T-cell (primary cell): ENCODE measurements at regions not wholly inside any gene's neighbourhood (a gene's known extent, or its start where the extent isn't known, plus 50 kb on each side); places are given as distances from the start of the nearest gene placed in this dataset.
"Not testable (repeated sequence)": the region's sequence is repeated elsewhere in the genome, so short reads cannot be mapped to it uniquely, and the experiment has no call there.

Experiments used
- ATAC-seq, 4 experiments: fragments of 200-7000 bp in 3 of 4; fragments of 150-1000 bp in 1 of 4; cut with Tn5 transposase; replicated peaks in 1 of 4; 1 replicate in 3 of 4; 2 replicates in 1 of 4; pipeline ENCODE4 v1.10.0; 2021; ENCODE audit warnings: moderate library complexity in 3 of 4, mild to moderate bottlenecking in 2 of 4, moderate number of reproducible peaks in 1 of 4
- CTCF ChIA-PET, 2 donors: fragments of 300-600 bp; sonication (Branson Sonifier 250); formaldehyde crosslinking; loops; one replicate each; lab custom pipeline; 2022; ENCODE audit warnings: antibody characterized with exemption in 2 of 2; lab: Charles Lee
- POLR2A ChIA-PET, 2 donors: fragments of 300-600 bp; sonication (Branson Sonifier 250); formaldehyde crosslinking; loops; one replicate each; lab custom pipeline; 2022; ENCODE audit warnings: antibody characterized with exemption in 2 of 2; lab: Charles Lee
- DNase-seq, 35 experiments: peaks; one replicate each; pipeline versions ENCODE4 v3.0.0 to v3.0.0-alpha.2; 2013 to 2023
- H3K27ac ChIP-seq: one replicate; pipeline ENCODE4 v1.5.1; 2013; ENCODE audit warnings: low read length
- H3K27me3 ChIP-seq, 2 experiments: replicated peaks in 1 of 2; 1 replicate in 1 of 2; 2 replicates in 1 of 2; pipeline versions ENCODE4 v1.6.1 to v1.7.0; 2013; ENCODE audit warnings: low read length in 1 of 2, mixed read lengths in 1 of 2; ENCODE audit not compliant: control insufficient read depth in 2 of 2, insufficient read depth in 2 of 2; ENCODE audit errors: extremely low read depth in 1 of 2
- H3K36me3 ChIP-seq, 2 donors: 1 replicate in 1 of 2; 2 replicates in 1 of 2; pipeline versions ENCODE4 v1.6.1 to v1.7.0; 2013; ENCODE audit warnings: low read length in 1 of 2; ENCODE audit not compliant: control insufficient read depth in 2 of 2, insufficient read depth in 1 of 2; ENCODE audit errors: extremely low read depth in 1 of 2
- H3K4me1 ChIP-seq, 2 experiments: 1 replicate in 1 of 2; 2 replicates in 1 of 2; pipeline versions ENCODE4 v1.6.1 to v1.7.0; 2013; ENCODE audit warnings: low read length in 2 of 2, mixed read lengths in 1 of 2; ENCODE audit not compliant: insufficient read depth in 2 of 2, control insufficient read depth in 1 of 2; ENCODE audit errors: extremely low read depth in 1 of 2
- H3K4me3 ChIP-seq, 2 donors: 1 replicate in 1 of 2; 2 replicates in 1 of 2; pipeline versions ENCODE4 v1.5.1 to v1.7.0; 2013; ENCODE audit warnings: mild to moderate bottlenecking in 2 of 2, low read length in 1 of 2, moderate library complexity in 1 of 2; ENCODE audit not compliant: control insufficient read depth in 1 of 2; ENCODE audit errors: extremely low read depth in 1 of 2
- H3K9me3 ChIP-seq: 2 replicates; pipeline ENCODE4 v1.7.0; 2013
- H3K27ac Mint-ChIP-seq, 2 donors: one replicate each; pipeline ENCODE4 v1.8.0; 2020 to 2021; ENCODE audit warnings: mild to moderate bottlenecking in 2 of 2, mixed read lengths in 2 of 2
- H3K27me3 Mint-ChIP-seq, 2 donors: one replicate each; pipeline ENCODE4 v1.8.0; 2021 to 2022; ENCODE audit warnings: mixed read lengths in 2 of 2
- H3K36me3 Mint-ChIP-seq: one replicate; pipeline ENCODE4 v1.8.0; 2021; ENCODE audit warnings: mixed read lengths
- H3K4me1 Mint-ChIP-seq, 3 donors: one replicate each; pipeline ENCODE4 v1.8.0; 2020 to 2022; ENCODE audit warnings: mixed read lengths in 3 of 3, mild to moderate bottlenecking in 1 of 3
- H3K4me3 Mint-ChIP-seq, 3 donors: one replicate each; pipeline ENCODE4 v1.8.0; 2020 to 2022; ENCODE audit warnings: mild to moderate bottlenecking in 3 of 3, mixed read lengths in 3 of 3, moderate library complexity in 3 of 3
- H3K9me3 Mint-ChIP-seq, 3 donors: one replicate each; pipeline ENCODE4 v1.8.0; 2020 to 2022; ENCODE audit warnings: mixed read lengths in 3 of 3
- WGBS: methylation state at CpG from one replicate; pipeline ENCODE4 v1.1.5; 2013; ENCODE audit warnings: missing lambda C conversion rate; ENCODE audit not compliant: insufficient coverage; 5-methylcytosine and 5-hydroxymethylcytosine counted together

DNA sequence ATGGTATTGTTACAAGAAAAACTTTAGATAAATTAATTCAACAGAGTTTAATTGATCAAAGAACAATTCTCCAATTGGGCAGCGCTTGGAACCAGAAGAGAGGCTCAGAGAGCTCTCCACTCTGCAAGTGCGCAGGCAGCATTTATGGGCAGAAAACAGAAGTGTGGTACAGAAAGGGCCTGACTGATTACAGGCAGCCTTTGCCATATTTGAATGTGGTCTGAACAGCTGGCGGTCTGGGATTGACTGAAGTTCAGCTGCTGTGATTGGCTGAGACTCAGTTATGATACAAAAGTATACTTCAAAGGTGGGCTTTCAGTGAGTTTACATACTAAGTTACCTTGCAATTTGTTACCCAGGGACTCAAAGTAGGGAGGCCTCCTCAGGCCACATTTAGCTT, 301.3 kb upstream of the ID2 start:
- Mint-ChIP-seq H3K4me3 (no peak overlapping the region), H3K27ac (no peak overlapping the region), H3K9me3 (no peaks in the 10 kb centered on the region), H3K27me3 (no peaks in the 10 kb centered on the region), H3K4me1 (peaks cover 12 to 48% (median 31%) of the 10 kb centered on the region in 3 donors), H3K36me3 (no peaks in the 10 kb centered on the region)
- POLR2A ChIA-PET: interaction anchor here in 1 of 2 donors (0.5 kb wide), 1 partner anchor 172 kb away, joined by 3 read pairs; no protein-coding TSS in a partner anchor
- H3K4me3 ChIP-seq: no peak overlapping the region
- peaks cover 5 to 11% of the 10 kb centered on the region in 2 experiments for H3K4me1 ChIP-seq
- no peak overlapping the region for H3K27ac ChIP-seq
- no peak for DNase-seq
- no peaks in the 10 kb centered on the region for H3K9me3 ChIP-seq
- CTCF ChIA-PET: interaction anchor here in 1 of 2 donors (0.6 kb wide), 1 partner anchor 10 kb away, joined by 4 read pairs; no protein-coding TSS in a partner anchor
- 100% methylated on average over 3 of the region's 3 CpGs for WGBS
- no peak for ATAC-seq
- H3K36me3 ChIP-seq: no peaks in the 10 kb centered on the region
- H3K27me3 ChIP-seq: no peaks in the 10 kb centered on the region

DNA sequence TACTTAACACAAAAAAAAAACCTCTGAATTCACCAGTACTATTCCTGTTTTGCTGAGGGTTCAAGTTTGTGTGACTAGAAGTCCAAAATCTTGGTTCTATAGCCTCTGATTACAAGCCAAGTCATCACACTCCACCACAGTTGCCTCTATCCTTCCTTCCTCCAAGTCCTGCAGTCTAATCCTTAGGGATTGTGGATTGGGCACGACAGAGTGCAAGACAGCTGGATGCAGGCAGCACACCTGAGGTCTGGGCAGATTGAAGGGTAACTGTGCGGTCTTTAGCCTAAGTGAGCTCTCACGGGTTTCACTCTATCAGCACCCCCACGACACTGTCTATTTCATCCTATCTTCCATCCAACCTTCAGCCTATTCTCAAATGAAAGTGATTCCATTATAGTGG, 299.4 kb upstream of the ID2 start:
- no peak overlapping the region for H3K4me3 ChIP-seq
- no peaks in the 10 kb centered on the region for H3K36me3 ChIP-seq
- no CpG with 5 or more reads among the region's 4 CpGs for WGBS
- H3K9me3 Mint-ChIP-seq: no peaks in the 10 kb centered on the region
- no peak overlapping the region for H3K27ac ChIP-seq
- H3K27me3 Mint-ChIP-seq: no peaks in the 10 kb centered on the region
- ATAC-seq (no peak), DNase-seq (no peak)
- no peak overlapping the region for H3K27ac Mint-ChIP-seq
- no peaks in the 10 kb centered on the region for H3K9me3 ChIP-seq
- H3K4me1 ChIP-seq: peaks cover 0 to 4% of the 10 kb centered on the region in 2 experiments
- ChIA-PET CTCF (no interaction called here), POLR2A (interaction anchor here in 1 of 2 donors (0.6 kb wide), 1 partner anchor 92 kb away, joined by 5 read pairs; no protein-coding TSS in a partner anchor)
- peaks cover 12 to 38% (median 22%) of the 10 kb centered on the region in 3 donors for H3K4me1 Mint-ChIP-seq
- no peaks in the 10 kb centered on the region for H3K27me3 ChIP-seq
- no peaks in the 10 kb centered on the region for H3K36me3 Mint-ChIP-seq
- no peak overlapping the region for H3K4me3 Mint-ChIP-seq

DNA sequence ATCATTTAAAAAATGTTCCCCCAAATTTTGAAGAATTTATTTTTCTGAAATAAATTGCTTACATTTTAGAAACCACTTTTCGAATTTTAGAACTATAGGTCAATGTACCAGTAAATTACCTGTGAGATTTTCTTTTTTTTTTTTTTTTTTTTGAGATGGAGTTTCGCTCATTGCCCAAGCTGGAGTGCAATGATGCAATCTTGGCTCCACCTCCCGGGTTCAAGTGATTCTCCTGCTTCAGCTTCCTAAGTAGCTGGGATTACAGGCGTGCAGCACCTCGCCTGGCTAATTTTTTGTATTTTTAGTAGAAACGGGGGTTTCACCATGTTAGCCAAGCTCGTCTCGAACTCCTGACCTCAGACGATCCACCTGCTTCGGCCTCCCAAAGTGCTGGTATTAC, 295.1 kb upstream of the ID2 start:
- H3K4me3 Mint-ChIP-seq, H3K27me3 Mint-ChIP-seq, H3K36me3 ChIP-seq, H3K27me3 ChIP-seq, CTCF ChIA-PET, H3K4me1 ChIP-seq, H3K27ac Mint-ChIP-seq, H3K27ac ChIP-seq, H3K9me3 Mint-ChIP-seq, H3K9me3 ChIP-seq, ATAC-seq, H3K36me3 Mint-ChIP-seq, DNase-seq, H3K4me3 ChIP-seq: not testable (repeated sequence)
- POLR2A ChIA-PET: interaction anchor here (0.6 kb wide), 2 partner anchors 64 to 72 kb away, joined by 3 to 4 read pairs; no protein-coding TSS in a partner anchor
- peaks cover 5 to 15% (median 6%) of the 10 kb centered on the region in 3 donors for H3K4me1 Mint-ChIP-seq
- 100% methylated on average over 3 of the region's 10 CpGs for WGBS

DNA sequence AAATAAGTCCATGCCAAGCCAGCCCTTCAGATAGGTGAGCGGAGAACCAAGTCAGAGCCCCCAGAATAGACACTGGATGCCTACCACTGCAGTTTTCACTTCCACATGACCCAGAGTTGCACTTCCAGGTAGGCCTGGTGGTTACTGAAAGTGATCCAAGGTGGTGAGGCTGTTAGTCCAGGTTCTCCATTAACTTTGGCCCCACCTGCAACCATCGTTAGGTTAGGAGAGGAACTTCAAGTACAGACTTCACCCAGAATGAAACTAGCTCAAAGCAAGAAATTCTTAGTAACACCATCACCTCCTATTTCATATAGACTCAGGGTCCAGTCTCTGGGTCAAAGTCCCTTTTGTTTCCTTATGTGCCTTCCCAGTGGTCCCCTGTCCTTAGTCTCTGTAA, 293.1 kb upstream of the ID2 start:
- H3K36me3 ChIP-seq: no peaks in the 10 kb centered on the region
- no peak overlapping the region for H3K4me3 Mint-ChIP-seq
- no peak overlapping the region for H3K4me3 ChIP-seq
- no peaks in the 10 kb centered on the region for H3K27me3 ChIP-seq
- peaks cover 5 to 11% (median 6%) of the 10 kb centered on the region in 3 donors for H3K4me1 Mint-ChIP-seq
- H3K9me3 Mint-ChIP-seq: no peaks in the 10 kb centered on the region
- peaks cover 7% of the 10 kb centered on the region for H3K36me3 Mint-ChIP-seq
- no peaks in the 10 kb centered on the region for H3K27me3 Mint-ChIP-seq
- no peaks in the 10 kb centered on the region for H3K4me1 ChIP-seq
- ATAC-seq (no peak), DNase-seq (no peak)
- H3K9me3 ChIP-seq: no peaks in the 10 kb centered on the region
- no peak overlapping the region for H3K27ac Mint-ChIP-seq
- CTCF ChIA-PET: no interaction called here
- no CpG with 5 or more reads among the region's 2 CpGs for WGBS
- POLR2A ChIA-PET: no interaction called here
- H3K27ac ChIP-seq: no peak overlapping the region

DNA sequence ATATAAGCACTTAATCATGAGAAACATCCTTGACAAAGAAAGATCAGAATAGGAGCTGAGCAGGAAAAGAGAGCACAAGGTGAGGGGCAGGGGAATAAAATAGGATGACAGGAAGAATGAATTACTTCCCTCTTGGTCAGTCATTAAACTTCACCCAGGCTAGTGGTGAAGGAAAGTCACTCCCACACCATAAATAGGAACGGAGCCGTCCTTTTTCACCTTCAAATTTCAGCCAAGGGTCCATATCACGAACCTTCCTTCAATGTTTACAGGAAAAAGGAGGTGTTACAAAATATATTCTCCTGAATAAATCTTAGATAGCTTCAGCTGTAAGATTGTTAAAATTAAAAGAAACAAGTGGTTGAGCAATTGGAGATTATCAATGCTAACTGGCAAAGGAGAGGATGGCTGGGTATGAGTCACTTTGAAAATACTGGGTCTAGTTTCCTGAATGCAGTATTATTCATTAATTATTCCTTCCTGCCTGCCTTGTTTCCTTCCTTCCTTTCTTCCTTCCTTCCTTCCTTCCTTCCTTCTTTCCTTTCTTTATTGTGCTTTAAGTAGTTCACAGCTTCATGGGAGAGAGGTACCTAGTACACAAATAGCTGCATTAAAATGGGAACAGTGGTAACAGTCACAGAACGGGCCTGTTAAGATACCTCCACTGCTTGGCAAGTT, 292.3 kb upstream of the ID2 start:
- Histone ChIP-seq H3K4me3 (no peak overlapping the region), H3K36me3 (no peaks in the 10 kb centered on the region), H3K27ac (no peak overlapping the region), H3K4me1 (no peaks in the 10 kb centered on the region), H3K9me3 (no peaks in the 10 kb centered on the region), H3K27me3 (no peaks in the 10 kb centered on the region)
- H3K36me3 Mint-ChIP-seq: peaks cover 7% of the 10 kb centered on the region
- H3K9me3 Mint-ChIP-seq: no peaks in the 10 kb centered on the region
- H3K4me1 Mint-ChIP-seq: peaks cover under 1 to 5% (median under 1%) of the 10 kb centered on the region in 3 donors
- no peak overlapping the region for H3K27ac Mint-ChIP-seq
- ATAC-seq (no peak), DNase-seq (no peak)
- no peaks in the 10 kb centered on the region for H3K27me3 Mint-ChIP-seq
- no CpG with 5 or more reads among the region's 4 CpGs for WGBS
- ChIA-PET POLR2A (no interaction called here), CTCF (no interaction called here)
- H3K4me3 Mint-ChIP-seq: no peak overlapping the region

DNA sequence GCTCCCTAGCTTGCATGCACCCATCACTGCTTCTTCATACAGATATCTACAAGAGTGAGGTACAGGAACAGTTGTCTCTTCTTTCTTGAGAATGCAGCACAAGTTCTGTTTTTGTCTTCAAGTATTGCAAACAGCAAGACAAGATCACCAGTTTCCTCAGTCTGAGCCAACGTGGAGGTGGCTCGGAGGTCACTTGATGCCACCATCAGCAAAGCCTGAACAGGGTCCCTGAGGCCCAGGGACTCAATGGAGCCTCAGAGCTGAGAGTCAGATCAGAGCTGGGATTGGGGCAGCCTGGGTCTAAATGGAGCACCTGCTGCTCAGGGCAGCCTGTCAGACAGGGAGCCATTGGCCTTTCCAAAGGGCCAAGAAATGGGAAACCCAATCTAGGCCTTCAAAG, 290.7 kb upstream of the ID2 start:
- no peak overlapping the region for H3K27ac ChIP-seq
- H3K4me3 ChIP-seq: no peak overlapping the region
- H3K36me3 ChIP-seq: no peaks in the 10 kb centered on the region
- 94% methylated on average over 2 of the region's 2 CpGs for WGBS
- peaks cover 0 to 8% of the 10 kb centered on the region in 2 experiments for H3K4me1 ChIP-seq
- no peak for ATAC-seq
- H3K36me3 Mint-ChIP-seq: peaks cover 7% of the 10 kb centered on the region
- H3K27ac Mint-ChIP-seq: no peak overlapping the region
- ChIA-PET POLR2A (no interaction called here), CTCF (no interaction called here)
- no peak overlapping the region for H3K4me3 Mint-ChIP-seq
- H3K4me1 Mint-ChIP-seq: peaks cover 3 to 11% (median 10%) of the 10 kb centered on the region in 3 donors
- H3K27me3 Mint-ChIP-seq: no peaks in the 10 kb centered on the region
- no peaks in the 10 kb centered on the region for H3K27me3 ChIP-seq
- DNase-seq: no peak
- no peaks in the 10 kb centered on the region for H3K9me3 ChIP-seq
- no peaks in the 10 kb centered on the region for H3K9me3 Mint-ChIP-seq
